ENCODE measurements at regions not wholly inside any gene's neighbourhood (a gene's known extent, or its start where the extent isn't known, plus 50 kb on each side); places are given as distances from the start of the nearest gene placed in this dataset.
"Not testable (repeated sequence)": the region's sequence is repeated elsewhere in the genome, so short reads cannot be mapped to it uniquely, and the experiment has no call there.

DNA sequence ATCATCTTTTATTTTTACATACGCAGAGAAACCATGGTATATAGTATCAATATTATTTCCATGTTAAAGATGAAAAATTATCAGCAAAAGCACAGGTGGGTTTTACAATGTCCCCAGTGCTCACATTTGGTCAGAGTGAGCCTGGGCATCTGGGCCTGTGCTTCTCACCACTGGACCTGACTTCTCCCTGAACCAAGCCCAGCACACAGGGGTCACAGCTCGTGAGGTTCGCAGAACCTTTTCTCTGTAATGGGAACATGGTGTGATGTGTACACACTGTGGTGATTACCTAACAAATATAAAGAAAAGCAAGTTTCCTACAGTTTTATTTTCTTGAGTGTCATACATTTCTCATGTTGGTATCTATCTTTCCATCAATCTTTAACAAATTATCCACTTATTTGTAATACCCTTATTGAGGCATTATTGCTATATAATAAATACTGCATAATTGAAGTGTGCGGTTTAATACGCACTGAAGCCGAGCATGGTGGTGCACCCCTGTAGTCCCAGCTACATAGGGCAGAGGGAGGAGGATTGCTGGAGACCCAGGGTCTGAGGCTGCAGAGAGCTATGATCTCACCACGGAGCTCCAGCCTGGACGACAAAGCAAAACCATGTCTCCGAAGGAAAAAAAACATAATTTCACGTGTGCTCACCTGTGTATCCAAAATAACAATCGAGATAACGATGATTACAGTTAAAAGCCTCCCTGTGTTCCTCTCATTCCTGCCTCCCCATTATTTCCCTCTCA is 743.2 kb downstream of the TMEM121 start:
- no peaks in the 10 kb centered on the region for H3K27me3 ChIP-seq
- no peaks in the 10 kb centered on the region for H3K36me3 ChIP-seq
- TF ChIP-seq, protein P1, sequence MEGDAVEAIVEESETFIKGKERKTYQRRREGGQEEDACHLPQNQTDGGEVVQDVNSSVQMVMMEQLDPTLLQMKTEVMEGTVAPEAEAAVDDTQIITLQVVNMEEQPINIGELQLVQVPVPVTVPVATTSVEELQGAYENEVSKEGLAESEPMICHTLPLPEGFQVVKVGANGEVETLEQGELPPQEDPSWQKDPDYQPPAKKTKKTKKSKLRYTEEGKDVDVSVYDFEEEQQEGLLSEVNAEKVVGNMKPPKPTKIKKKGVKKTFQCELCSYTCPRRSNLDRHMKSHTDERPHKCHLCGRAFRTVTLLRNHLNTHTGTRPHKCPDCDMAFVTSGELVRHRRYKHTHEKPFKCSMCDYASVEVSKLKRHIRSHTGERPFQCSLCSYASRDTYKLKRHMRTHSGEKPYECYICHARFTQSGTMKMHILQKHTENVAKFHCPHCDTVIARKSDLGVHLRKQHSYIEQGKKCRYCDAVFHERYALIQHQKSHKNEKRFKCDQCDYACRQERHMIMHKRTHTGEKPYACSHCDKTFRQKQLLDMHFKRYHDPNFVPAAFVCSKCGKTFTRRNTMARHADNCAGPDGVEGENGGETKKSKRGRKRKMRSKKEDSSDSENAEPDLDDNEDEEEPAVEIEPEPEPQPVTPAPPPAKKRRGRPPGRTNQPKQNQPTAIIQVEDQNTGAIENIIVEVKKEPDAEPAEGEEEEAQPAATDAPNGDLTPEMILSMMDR (IDR thresholded peaks at IDR 0.05) = no peak
- H3K4me1 ChIP-seq = no peaks in the 10 kb centered on the region
- H3K27ac ChIP-seq = no peak overlapping the region
- intact Hi-C loops (cut with DNase I) = no loop called here
- no peak for DNase-seq (ENCODE audit: extremely low spot score in 2 of 2)
- H3K9me3 ChIP-seq = no peaks in the 10 kb centered on the region
- no peak overlapping the region for H3K4me3 ChIP-seq

DNA sequence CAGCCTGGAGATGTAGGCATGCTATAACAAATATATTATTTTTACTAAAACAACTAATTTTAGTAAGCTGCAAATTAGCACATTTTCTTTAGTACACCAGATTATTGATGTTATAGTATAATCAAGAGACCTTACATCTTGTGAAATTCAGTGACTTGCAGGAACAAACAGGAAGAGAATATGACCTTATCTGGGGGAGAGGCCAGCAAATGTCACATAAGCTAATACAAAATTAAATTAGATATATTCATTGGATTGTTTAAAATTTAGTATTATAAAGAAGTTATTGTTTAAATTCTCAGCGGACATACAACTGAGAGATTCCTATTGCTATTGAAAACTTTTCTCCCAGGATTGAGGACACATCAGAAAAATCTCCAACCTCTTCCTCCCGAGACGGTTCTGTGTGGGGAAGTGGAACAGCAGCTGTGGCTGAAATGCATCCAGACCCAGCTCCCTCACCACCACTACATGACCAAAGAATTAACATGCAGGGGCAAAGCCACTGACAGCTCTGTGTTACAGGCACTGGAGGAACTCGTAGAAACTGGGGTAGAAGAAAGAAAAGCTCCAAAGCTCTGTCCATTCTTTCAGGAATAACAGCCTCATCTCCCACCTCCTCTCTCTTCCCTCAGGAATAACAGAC is 744.2 kb downstream of the TMEM121 start:
- H3K36me3 ChIP-seq; H3K27ac ChIP-seq; H3K9me3 ChIP-seq; H3K4me1 ChIP-seq; intact Hi-C loops (cut with DNase I); DNase-seq (ENCODE audit: extremely low spot score in 2 of 2); H3K4me3 ChIP-seq; H3K27me3 ChIP-seq: not testable (repeated sequence)

DNA sequence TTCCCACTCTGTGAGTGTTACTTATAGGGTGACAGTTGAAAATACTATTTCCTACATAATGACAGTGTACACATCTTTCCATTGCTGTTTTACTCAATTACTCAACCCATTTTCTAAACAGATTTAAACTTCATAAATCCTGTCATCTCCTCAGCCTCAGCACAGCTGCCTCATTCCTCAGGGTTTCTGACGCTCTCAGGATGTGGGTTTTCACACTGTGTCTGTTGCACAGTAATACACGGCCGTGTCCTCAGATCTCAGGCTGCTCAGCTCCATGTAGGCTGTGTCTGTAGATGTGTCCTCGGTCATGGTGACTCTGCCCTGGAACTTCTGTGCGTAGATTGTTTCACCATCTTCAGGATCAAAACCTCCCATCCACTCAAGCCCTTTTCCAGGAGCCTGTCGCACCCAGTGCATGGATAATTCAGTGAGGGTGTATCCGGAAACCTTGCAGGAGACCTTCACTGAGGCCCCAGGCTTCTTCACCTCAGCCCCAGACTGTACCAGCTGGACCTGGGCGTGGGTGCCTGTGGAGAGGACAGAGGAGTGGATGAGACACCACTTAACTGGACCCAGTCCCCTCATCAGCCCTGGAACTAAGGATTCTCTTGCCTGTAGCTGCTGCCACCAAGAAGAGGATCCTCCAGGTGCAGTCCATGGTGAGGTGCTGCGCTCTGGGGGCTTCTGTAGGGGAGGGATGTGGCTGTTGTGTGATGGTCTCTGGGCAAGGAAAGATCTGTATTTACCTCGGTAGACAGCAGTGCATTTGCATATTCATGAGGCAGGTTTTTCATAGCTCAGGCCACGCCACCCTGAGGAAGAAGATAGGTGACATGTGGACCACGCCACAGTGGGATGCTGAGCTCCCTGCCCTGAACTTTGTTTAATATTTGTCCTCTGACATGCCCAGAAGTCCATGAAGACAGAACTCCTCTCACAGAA is 750.2 kb downstream of the TMEM121 start:
- Histone ChIP-seq H3K9me3 (no peaks in the 10 kb centered on the region), H3K36me3 (no peaks in the 10 kb centered on the region), H3K4me3 (no peak overlapping the region), H3K27me3 (no peaks in the 10 kb centered on the region), H3K4me1 (no peaks in the 10 kb centered on the region), H3K27ac (no peak overlapping the region)
- no peak for DNase-seq (ENCODE audit: extremely low spot score in 2 of 2)
- intact Hi-C loops (cut with DNase I) = no loop called here
- no peak for TF ChIP-seq POLR2A (IDR thresholded peaks at IDR 0.05)
- TF ChIP-seq POLR2AphosphoS5 (IDR thresholded peaks at IDR 0.05; ENCODE audit: insufficient read depth in 1 of 2, low read depth in 1 of 2) = no peak
- TF ChIP-seq, protein P1 (IDR thresholded peaks at IDR 0.05) = no peak

DNA sequence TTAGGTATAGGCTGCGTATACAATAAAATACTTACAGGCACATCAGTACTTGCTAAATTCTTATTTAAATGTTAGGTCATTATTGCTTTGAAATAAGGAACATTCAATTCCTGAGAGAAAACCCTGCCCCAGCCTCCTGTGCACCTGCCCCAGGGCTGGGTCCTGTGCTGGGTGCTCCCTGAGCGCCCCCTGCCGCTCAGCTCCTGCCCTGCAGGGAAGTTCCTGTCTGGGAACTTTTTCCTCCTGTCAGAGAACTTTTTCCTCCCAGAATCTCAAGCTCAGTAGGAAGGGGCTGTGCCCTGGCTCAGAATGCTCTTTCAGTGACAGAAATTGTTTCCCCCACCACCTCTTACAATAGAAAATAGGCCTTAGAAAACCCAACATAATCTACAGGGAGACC is 751.1 kb downstream of the TMEM121 start:
- no peaks in the 10 kb centered on the region for H3K9me3 ChIP-seq
- H3K27me3 ChIP-seq = no peaks in the 10 kb centered on the region
- DNase-seq (ENCODE audit: extremely low spot score in 2 of 2) = no peak
- intact Hi-C loops (cut with DNase I) = no loop called here
- no peak for TF ChIP-seq POLR2A (IDR thresholded peaks at IDR 0.05)
- H3K36me3 ChIP-seq = no peaks in the 10 kb centered on the region
- no peaks in the 10 kb centered on the region for H3K4me1 ChIP-seq
- H3K4me3 ChIP-seq = no peak overlapping the region
- no peak overlapping the region for H3K27ac ChIP-seq

DNA sequence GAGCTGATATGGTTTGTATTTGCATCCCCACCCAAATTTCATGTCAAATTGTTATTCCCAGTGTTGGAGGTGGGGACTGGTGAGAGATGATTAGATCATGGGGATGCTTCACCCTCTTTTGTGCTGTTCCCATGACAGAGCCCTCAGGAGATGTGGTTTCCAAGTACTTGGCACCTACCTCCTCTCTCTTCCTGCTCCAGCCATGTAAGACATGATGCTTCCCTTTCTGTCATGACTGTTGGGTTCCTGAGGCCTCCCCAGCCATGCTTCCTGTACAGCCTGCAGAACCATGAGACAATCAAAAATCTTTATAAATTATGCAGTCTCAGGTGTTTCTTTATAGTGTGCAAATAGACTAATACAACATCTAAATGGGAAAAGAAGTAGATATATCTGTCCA is 754.5 kb downstream of the TMEM121 start:
- Histone ChIP-seq H3K36me3 (no peaks in the 10 kb centered on the region), H3K27ac (no peak overlapping the region), H3K9me3 (no peaks in the 10 kb centered on the region), H3K4me3 (no peak overlapping the region), H3K4me1 (no peaks in the 10 kb centered on the region), H3K27me3 (no peaks in the 10 kb centered on the region)
- intact Hi-C loops (cut with DNase I) = no loop called here
- no peak for TF ChIP-seq POLR2AphosphoS5 (IDR thresholded peaks at IDR 0.05; ENCODE audit: insufficient read depth in 1 of 2, low read depth in 1 of 2)
- no peak for TF ChIP-seq POLR2A (IDR thresholded peaks at IDR 0.05)
- TF ChIP-seq, protein P1 (IDR thresholded peaks at IDR 0.05) = no peak
- DNase-seq (ENCODE audit: extremely low spot score in 2 of 2) = no peak
